ENCODE measurements at regions not wholly inside any gene's neighbourhood (a gene's known extent, or its start where the extent isn't known, plus 50 kb on each side); places are given as distances from the start of the nearest gene placed in this dataset.

DNA sequence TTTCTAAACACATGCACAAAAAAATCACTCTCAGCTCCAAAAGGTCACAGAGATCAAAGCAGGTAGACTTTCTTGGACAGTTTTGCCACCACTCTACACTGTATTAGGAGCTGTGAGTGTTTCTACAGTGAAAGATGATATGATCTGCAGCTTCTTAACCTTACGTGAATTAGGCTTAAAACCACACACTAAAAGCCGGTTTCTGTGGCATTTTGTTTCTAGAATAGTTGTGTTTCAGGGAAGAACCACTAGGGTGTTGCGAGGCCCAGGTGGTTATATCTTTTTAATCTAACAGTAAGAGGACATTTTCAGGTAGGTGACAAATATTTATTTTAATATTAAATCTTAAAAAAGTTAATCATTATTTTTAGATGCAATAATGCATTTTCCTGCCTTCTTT, 216.4 kb downstream of the KLF5 start:
- TF ChIP-seq YY1 (IDR thresholded peaks at IDR 0.05; ENCODE audit: insufficient read depth, insufficient read length): no peak
- TF ChIP-seq SUZ12 (IDR thresholded peaks at IDR 0.05; ENCODE audit: extremely low read depth, insufficient read depth, insufficient read length): no peak
- no peak for TF ChIP-seq ZNF274 (IDR thresholded peaks at IDR 0.05; ENCODE audit: low read depth, low read length)
